GM12873 (cell line): ENCODE measurements at regions not wholly inside any gene's neighbourhood (a gene's known extent, or its start where the extent isn't known, plus 50 kb on each side); places are given as distances from the start of the nearest gene placed in this dataset.

ENCODE experiments used
- CTCF ChIP-seq: IDR thresholded peaks from 2 replicates; pipeline ENCODE4 v1.5.1; 2012; ENCODE audit warnings: low read depth, mild to moderate bottlenecking, moderate library complexity, low read length, control low read depth; ENCODE audit not compliant: insufficient read depth; ENCODE audit errors: missing control alignments

GRCh38 chr18:1253827-1254226, 349.2 kb downstream of the ADCYAP1 start:
- TF ChIP-seq CTCF: no peak

- TF ChIP-seq CTCF: no peak
Observed at GRCh38 chr18:1261054-1261453, 356.4 kb downstream of the ADCYAP1 start.

GRCh38 chr18:1267021-1267420, 362.4 kb downstream of the ADCYAP1 start:
- TF ChIP-seq CTCF: no peak

- TF ChIP-seq CTCF: no peak
Observed at GRCh38 chr18:1270081-1270480, 365.4 kb downstream of the ADCYAP1 start.

- TF ChIP-seq CTCF: no peak
Observed at GRCh38 chr18:1273469-1273868, 368.8 kb downstream of the ADCYAP1 start.

- no peak for TF ChIP-seq CTCF
Observed at GRCh38 chr18:1292167-1292566, 387.5 kb downstream of the ADCYAP1 start.

- no peak for TF ChIP-seq CTCF
Observed at GRCh38 chr18:1294229-1294628, 389.6 kb downstream of the ADCYAP1 start.
